HEK293T (cell line): ENCODE measurements at regions not wholly inside any gene's neighbourhood (a gene's known extent, or its start where the extent isn't known, plus 50 kb on each side); places are given as distances from the start of the nearest gene placed in this dataset.

Source experiments
- ARNT ChIP-seq: fragments of 450-650 bp; IDR thresholded peaks from 2 replicates; pipeline ENCODE4 v1.6.1; 2017; ENCODE audit warnings: mild to moderate bottlenecking
- BHLHE40 ChIP-seq: fragments of 450-650 bp; IDR thresholded peaks from 2 replicates; pipeline ENCODE4 v1.6.1; 2016; ENCODE audit warnings: mild to moderate bottlenecking, moderate library complexity, borderline replicate concordance
- CTBP1 ChIP-seq: fragments of 450-650 bp; IDR thresholded peaks from 2 replicates; pipeline ENCODE4 v1.6.1; 2016; ENCODE audit warnings: borderline replicate concordance
- FOXA1 ChIP-seq: fragments of 450-650 bp; IDR thresholded peaks from 2 replicates; pipeline ENCODE4 v1.6.1; 2016; ENCODE audit warnings: mild to moderate bottlenecking
- FOXK2 ChIP-seq: fragments of 450-650 bp; IDR thresholded peaks from 2 replicates; pipeline ENCODE4 v1.6.1; 2016; ENCODE audit warnings: mild to moderate bottlenecking
- FOXM1 ChIP-seq: fragments of 450-650 bp; IDR thresholded peaks from 2 replicates; pipeline ENCODE4 v1.6.1; 2017; ENCODE audit warnings: mild to moderate bottlenecking, borderline replicate concordance
- HDGF ChIP-seq: fragments of 450-650 bp; IDR thresholded peaks from 2 replicates; pipeline ENCODE4 v1.6.1; 2017; ENCODE audit warnings: antibody characterized with exemption, borderline replicate concordance
- L3MBTL2 ChIP-seq: fragments of 450-650 bp; conservative IDR thresholded peaks from 2 replicates; pipeline ENCODE4 v1.6.1; 2016; ENCODE audit warnings: mild to moderate bottlenecking
- NFRKB ChIP-seq: fragments of 450-650 bp; IDR thresholded peaks from 2 replicates; pipeline ENCODE4 v1.6.1; 2016; ENCODE audit warnings: mild to moderate bottlenecking, moderate library complexity
- SP1 ChIP-seq: fragments of 450-650 bp; IDR thresholded peaks from 2 replicates; pipeline ENCODE4 v1.6.1; 2017
- SUZ12 ChIP-seq: fragments of 450-650 bp; IDR thresholded peaks from 2 replicates; pipeline ENCODE4 v1.6.1; 2016; ENCODE audit warnings: mild to moderate bottlenecking
- TARDBP ChIP-seq: fragments of 450-650 bp; IDR thresholded peaks from 2 replicates; pipeline ENCODE4 v1.6.1; 2016
- ZNF384 ChIP-seq: fragments of 450-650 bp; IDR thresholded peaks from 2 replicates; pipeline ENCODE4 v1.6.1; 2016
- TF ChIP-seq, protein P1 (sequence below): fragments of 450-650 bp; IDR thresholded peaks from 2 replicates; pipeline ENCODE4 v1.6.1; 2016

DNA sequence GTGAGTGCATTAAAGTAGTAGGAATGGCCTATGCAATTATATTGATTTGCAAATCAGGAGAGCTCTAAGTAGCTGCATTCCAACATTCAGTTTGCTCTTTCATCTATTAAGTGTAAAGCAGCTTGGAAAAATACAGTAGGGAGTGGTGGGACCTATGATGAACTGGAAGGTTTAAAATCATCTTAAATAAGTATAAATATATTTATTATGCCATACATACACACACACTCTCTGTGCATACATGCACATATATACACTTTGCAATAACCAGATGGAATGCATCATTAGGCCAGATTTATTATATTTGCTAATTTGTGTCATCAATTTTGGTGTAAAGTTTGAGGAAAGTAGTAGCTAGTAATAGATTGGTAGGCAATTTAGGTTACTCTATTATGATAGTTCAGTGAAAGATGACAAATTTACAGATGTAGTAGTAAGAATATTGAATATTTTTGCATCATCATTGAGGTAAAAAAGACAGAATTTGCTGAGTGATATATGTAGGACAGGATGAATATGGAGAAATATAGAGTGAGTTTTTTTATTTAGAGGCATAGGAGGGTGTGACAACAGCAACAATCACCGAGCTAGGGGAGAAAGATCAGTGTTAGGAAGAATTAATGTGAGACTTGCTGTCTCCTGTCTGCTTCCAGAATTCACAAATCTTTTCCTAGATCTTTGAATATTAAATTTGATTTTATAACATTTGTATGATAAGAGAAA, 961.0 kb upstream of the CDH2 start:
- no peak for TF ChIP-seq SUZ12
- TF ChIP-seq NFRKB = no peak
- TF ChIP-seq SP1 = no peak
- TF ChIP-seq TARDBP = no peak
- no peak for TF ChIP-seq FOXA1
- TF ChIP-seq, protein P1, sequence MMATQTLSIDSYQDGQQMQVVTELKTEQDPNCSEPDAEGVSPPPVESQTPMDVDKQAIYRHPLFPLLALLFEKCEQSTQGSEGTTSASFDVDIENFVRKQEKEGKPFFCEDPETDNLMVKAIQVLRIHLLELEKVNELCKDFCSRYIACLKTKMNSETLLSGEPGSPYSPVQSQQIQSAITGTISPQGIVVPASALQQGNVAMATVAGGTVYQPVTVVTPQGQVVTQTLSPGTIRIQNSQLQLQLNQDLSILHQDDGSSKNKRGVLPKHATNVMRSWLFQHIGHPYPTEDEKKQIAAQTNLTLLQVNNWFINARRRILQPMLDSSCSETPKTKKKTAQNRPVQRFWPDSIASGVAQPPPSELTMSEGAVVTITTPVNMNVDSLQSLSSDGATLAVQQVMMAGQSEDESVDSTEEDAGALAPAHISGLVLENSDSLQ = no peak
- TF ChIP-seq ZNF384 = no peak
- no peak for TF ChIP-seq HDGF
- no peak for TF ChIP-seq FOXM1
- TF ChIP-seq CTBP1 = no peak
- TF ChIP-seq L3MBTL2 = no peak
- TF ChIP-seq FOXK2 = no peak
- TF ChIP-seq BHLHE40 = no peak
- no peak for TF ChIP-seq ARNT
